ENCODE measurements at regions not wholly inside any gene's neighbourhood (a gene's known extent, or its start where the extent isn't known, plus 50 kb on each side); places are given as distances from the start of the nearest gene placed in this dataset.
"Not testable (repeated sequence)": the region's sequence is repeated elsewhere in the genome, so short reads cannot be mapped to it uniquely, and the experiment has no call there.

GRCh38 chr16:51853586-51853985 lies 693.4 kb downstream of the TOX3 start:
- DNase-seq (no peak), ATAC-seq (ENCODE audit: poor library complexity) (peak; percentile 25)
- intact Hi-C loops (cut with DNase I) = no loop called here

DNA sequence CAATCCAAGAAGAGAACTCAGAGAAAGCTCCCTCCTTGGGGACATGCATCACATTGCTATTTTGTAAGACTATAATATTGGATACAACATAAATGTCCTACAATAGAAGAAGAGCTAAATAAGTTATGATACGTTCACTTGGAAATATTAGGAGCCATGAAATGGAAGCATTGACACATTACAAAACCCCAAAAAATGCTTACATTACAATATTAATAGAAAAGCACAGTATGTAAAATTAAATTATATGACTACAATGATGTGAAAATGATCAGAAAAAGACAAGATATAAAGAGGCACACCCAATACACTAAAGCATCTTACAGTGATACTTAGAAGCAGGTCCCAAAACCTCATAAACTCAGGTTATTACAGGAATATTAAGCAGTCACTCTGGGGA lies 694.1 kb downstream of the TOX3 start:
- ATAC-seq (ENCODE audit: poor library complexity) (no peak), DNase-seq (no peak)
- intact Hi-C loops (cut with DNase I) = no loop called here

GRCh38 chr16:51851111-51851510 lies 695.8 kb downstream of the TOX3 start:
- DNase-seq (no peak), ATAC-seq (ENCODE audit: poor library complexity) (no peak)
- intact Hi-C loops (cut with DNase I) = no loop called here

- intact Hi-C loops (cut with DNase I) = no loop called here
Observed at GRCh38 chr16:51849715-51850114, 697.2 kb downstream of the TOX3 start.

GRCh38 chr16:51845586-51846305 lies 694.7 kb upstream of the SALL1 start:
- DNase-seq (no peak), ATAC-seq (ENCODE audit: poor library complexity) (no peak)
- intact Hi-C loops (cut with DNase I) = no loop called here

More at GRCh38 chr16:51849715-51850114, 697.2 kb downstream of the TOX3 start:
- no peak for DNase-seq
- ATAC-seq (ENCODE audit: poor library complexity) = no peak

DNA sequence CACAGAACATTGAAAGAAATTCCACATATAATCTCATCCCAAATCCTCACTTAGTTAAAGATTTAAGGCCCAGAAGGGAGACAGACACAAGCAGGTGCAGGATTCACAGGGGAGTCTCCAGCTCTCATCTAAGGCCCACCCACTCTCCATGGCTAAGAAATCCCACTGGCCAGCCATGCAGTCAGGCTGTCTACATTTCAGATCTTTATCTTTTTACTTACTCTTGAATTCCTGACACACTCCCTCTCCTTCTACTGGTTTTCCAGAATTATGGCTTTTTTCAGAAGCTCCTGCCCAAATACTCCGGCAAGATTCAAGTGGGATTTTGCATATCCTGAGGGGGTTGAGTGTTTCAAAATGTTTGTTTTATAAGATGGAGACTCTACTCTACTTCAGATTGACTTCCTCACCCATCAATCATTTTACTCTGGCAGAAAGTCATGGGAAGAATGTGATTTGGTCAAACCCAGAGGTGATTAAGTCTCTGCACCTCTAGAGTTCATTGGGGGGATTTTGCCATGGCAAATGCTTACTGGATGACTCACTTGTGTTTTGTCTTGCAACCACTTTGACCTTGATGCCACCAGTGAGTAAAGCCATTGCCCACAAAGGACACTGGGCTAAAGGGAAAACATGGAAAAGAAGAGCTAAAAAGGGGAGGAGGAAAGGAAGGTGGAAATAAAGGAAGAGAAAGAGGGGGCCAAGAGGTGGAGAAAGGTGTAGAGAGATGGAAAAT lies 688.8 kb upstream of the SALL1 start:
- intact Hi-C loops (cut with DNase I) = no loop called here
- DNase-seq (no peak), ATAC-seq (ENCODE audit: poor library complexity) (no peak)

DNA sequence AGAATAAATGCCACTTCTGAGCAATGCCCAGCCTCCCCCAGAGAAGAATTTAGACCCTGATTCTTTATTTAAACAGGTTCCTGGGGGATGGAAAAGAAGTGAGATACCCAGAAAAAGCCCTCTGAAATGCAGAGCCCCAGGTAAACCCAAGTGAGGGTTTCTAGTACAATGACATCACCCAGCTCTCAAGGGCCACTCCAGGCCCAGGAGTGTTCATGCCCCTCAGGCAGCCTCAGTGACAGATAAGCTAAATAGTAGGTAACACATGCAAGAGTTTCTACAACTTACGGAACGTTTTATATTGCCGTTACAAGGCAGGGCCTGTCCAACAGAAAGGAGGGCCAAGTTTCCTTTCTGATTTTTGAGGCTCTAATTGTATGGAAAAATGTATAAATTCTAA lies 683.7 kb upstream of the SALL1 start:
- ATAC-seq (ENCODE audit: poor library complexity) (no peak), DNase-seq (no peak)
- intact Hi-C loops (cut with DNase I) = no loop called here

DNA sequence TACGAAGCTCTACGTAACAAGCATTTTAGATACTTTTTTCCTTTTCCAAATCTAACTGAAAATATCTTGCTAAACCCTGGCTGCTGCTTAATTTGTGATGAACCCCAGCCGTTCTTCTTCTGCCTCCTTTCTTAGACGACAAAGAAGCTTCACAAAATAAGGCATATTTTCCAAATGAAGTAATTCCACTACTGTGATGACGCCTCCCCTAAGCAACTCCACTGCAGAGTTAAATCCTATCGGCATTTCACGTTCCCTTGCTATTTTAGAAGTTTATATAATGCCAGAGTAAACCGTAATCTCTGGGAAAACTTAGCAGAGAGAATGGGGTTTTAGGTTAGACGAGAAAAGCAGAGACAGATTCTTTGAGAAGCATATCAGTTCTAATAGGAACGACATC lies 683.1 kb upstream of the SALL1 start:
- ATAC-seq (ENCODE audit: poor library complexity) (peak; percentile 68), DNase-seq (no peak)
- intact Hi-C loops (cut with DNase I) = no loop called here

DNA sequence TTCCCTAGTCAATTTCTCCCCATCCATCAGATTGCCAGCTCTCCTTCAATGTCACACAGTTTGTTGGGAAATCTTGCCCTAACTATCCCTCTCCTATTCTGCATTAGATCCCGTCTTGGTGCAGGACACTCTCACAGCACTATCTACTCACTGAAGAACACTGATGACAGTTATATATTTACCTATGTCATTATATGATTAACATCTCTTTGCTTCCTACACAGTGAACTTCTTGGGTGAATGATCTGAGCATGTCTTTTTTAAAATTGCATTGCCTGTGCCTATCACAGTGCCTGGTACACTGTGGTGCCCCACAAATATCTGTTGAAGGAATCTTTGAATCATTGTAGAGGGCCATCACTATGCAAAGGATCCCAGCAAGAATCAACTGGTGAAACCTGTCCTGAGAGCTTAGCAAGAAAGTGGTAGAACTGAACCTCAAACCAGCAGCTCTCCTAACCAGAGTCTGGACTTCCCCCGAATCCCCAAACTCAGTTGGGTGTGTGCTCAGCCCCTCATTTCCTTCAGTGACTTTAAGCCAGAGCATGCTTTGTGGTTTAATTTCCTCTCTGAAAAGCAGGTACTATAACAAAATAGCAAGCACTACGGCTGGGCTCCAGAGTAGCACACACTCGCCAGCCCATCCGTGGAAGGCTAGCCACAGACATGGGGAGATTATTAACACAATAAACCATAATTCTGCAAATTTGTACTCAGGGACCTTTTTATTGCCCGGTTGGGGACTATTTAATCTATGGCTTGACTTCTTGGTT lies 680.7 kb upstream of the SALL1 start:
- ATAC-seq (ENCODE audit: poor library complexity) = no peak
- intact Hi-C loops (cut with DNase I) = no loop called here
- no peak for DNase-seq

DNA sequence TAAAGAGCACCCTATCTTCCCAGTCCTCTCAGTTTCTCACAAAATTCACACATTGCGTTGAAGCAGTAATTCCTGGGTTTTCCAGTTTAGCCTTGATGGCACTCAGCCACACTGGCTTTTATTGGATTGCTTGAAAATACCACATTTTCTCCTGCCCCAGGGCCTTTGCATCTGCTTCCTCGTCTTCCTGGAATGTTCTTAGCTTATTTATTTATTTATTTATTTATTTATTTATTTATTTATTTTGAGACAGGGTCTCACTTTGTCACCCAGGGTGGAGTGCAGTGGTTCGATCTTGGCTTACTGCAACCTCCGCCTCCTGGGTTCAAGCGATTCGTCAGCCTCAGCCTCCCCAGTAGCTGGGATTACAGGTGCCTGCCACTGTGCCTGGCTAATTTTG lies 680.0 kb upstream of the SALL1 start:
- DNase-seq; intact Hi-C loops (cut with DNase I); ATAC-seq (ENCODE audit: poor library complexity): not testable (repeated sequence)

- no peak for ATAC-seq (ENCODE audit: poor library complexity)
- DNase-seq = no peak
- intact Hi-C loops (cut with DNase I) = no loop called here
Observed at GRCh38 chr16:51825779-51826178, 674.7 kb upstream of the SALL1 start.

DNA sequence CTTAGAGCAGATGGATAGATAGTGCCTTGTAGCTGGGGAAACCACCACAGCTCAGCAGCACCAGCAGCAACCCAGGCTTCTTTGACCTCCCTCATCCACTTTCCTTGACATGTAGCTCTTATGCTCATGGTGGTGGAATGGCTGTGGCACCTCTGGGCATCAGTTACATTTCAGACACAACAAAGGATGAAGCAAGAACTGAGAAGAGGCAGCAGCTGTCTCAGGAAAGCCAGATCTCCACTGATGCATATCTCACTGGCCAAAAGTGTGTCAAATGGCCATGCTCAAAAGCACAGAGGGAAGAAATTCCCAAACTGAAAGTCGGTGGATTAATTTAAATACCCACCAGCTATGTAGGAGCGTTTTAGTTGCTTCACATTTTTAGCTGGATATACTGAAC lies 671.4 kb upstream of the SALL1 start:
- intact Hi-C loops (cut with DNase I) = no loop called here
- ATAC-seq (ENCODE audit: poor library complexity) (no peak), DNase-seq (no peak)

DNA sequence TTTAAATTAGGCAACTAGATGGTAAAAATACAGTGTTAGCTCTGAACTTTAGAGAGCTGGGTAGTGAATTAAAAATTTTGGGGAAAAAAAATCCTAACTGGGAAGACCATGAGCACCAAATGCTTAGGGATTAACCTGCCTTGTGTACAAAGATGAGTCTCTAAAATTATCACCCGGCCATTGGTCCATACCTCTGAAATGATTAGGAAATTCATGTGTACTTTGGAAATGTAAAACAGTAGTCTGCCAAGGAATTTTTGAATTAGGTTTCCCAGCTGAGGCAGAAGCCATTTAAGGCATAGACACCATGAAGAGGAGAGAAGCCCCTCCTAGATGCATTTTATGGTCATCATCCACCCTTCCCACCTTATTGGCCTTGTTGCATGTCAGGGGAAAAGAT lies 670.5 kb upstream of the SALL1 start:
- ATAC-seq (ENCODE audit: poor library complexity) (no peak), DNase-seq (no peak)
- intact Hi-C loops (cut with DNase I) = no loop called here

DNA sequence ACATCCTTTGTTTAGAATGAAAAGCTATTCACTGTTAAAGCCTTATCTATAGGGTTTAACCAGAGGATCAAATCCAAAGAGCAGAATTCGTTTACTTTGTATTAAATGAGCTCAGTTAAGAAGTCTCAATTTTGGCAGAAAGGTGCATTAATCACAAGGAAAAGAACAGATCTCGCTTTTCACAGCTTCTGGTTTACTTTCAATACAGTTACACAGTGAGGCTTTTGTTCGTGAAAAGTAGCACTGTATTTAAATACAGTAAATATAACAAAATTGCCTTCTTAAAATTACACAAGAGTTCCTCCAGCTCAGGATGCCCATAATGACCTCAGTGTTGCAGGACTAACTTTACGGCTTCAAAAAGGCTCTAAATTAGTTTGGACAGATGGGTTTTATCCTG lies 669.1 kb upstream of the SALL1 start:
- ATAC-seq (ENCODE audit: poor library complexity) (no peak), DNase-seq (no peak)
- intact Hi-C loops (cut with DNase I) = no loop called here

DNA sequence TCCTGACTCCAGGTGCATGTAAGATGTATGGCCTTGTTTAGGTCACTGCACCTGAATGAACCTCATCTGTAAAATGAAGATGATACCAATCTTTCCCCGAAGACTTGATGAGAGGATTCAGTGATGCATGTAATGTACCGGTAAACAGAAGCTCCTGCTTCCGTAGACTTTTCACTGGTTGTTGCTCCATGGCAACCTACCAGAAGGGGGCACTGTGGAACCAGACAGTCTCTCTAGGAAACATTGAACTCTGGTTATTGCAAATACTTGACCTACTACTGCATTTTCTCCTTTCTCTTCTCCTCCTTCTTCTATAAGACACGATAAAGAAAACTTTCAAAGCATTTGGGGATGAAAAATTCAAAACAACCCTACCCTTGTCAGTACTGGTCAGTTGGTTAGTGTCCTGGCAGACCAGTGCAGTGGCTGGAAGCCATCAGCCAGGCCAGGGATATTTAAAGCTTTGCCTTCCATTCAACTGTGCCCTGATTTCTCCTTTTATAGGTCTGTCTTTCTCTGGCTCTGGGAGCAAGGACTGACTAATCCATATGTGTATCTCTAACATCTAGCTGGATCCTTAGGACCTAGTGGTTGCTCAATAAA lies 667.4 kb upstream of the SALL1 start:
- peak; percentile 39 for DNase-seq
- no peak for ATAC-seq (ENCODE audit: poor library complexity)
- intact Hi-C loops (cut with DNase I) = no loop called here

DNA sequence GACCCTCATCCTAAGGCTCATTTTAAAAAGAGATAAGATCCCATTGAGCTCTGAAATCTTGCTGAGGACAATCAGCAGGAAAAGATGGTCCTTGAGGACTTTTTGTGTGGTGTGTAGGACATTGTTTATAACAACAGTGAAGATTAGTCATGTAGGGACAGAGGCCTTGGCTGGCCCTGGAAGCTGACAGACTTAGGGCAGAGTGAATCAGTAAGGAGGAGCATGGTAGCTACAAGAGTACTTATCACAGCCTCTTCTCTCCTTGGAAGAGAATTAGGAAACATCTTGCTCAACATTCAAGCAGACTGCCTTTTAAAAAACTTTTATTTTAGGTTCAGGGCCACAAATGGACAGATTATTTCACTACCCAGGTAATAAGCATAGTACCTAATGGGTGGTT lies 665.9 kb upstream of the SALL1 start:
- intact Hi-C loops (cut with DNase I) = no loop called here
- DNase-seq (no peak), ATAC-seq (ENCODE audit: poor library complexity) (no peak)

DNA sequence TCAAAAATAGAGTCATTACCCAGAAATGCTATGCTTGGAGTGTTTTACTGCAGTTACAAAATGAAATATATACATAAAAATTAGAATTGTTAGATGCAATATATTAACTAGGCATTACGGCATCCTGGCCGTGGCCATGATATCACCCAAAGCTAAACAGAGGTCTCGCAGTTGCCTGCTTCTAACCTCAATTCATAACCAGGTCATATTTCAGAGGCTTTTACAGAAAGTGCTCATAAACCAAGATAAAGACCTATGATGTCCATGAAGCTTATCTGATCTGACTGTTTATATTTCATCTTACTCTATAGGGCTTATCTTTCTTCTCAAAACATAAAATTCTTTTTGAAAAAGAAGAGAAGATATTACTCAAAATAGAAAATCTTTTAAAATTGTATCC lies 664.5 kb upstream of the SALL1 start:
- DNase-seq (no peak), ATAC-seq (ENCODE audit: poor library complexity) (no peak)
- intact Hi-C loops (cut with DNase I) = no loop called here

- intact Hi-C loops (cut with DNase I) = no loop called here
- ATAC-seq (ENCODE audit: poor library complexity) (no peak), DNase-seq (no peak)
Observed at GRCh38 chr16:51814617-51815016, 663.5 kb upstream of the SALL1 start.

GRCh38 chr16:51813609-51814008 lies 662.5 kb upstream of the SALL1 start:
- DNase-seq (no peak), ATAC-seq (ENCODE audit: poor library complexity) (no peak)
- intact Hi-C loops (cut with DNase I) = no loop called here
